ENCODE measurements at regions not wholly inside any gene's neighbourhood (a gene's known extent, or its start where the extent isn't known, plus 50 kb on each side); places are given as distances from the start of the nearest gene placed in this dataset.

DNA sequence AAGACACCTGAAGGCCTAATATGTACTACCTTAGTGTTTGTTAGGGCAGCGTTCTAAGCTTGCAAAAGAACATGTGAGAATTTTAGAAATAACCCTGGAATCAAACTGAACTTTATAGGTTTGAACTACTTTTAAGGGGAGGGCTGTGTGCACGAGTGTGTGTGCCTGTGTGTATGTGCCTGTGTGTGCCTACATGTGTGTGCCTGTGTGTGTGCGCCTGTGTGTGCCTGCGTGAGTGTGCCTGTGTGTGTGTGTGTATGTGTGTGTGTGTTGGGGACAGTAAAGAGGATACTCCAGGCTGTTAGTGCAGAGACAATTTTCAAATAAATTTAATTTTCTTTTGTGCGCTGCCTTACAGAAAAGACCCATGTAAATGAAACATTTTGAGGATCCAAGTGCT, 68.1 kb upstream of the WDR11 start:
- Histone ChIP-seq H3F3A (ENCODE audit: insufficient read depth, low read length) (no peaks in the 10 kb centered on the region), H3K27me3 (replicated peaks; ENCODE audit: insufficient read depth, low read length) (no peaks in the 10 kb centered on the region), H2AFZ (ENCODE audit: low read length) (no peak overlapping the region), H3K4me1 (ENCODE audit: low read length) (no peaks in the 10 kb centered on the region), H3K79me2 (ENCODE audit: low read length) (no peaks in the 10 kb centered on the region), H4K20me1 (ENCODE audit: insufficient read depth, low read length) (no peaks in the 10 kb centered on the region), H3K9ac (ENCODE audit: low read length) (no peak overlapping the region), H3K9me3 (replicated peaks; ENCODE audit: insufficient read depth, low read length) (no peaks in the 10 kb centered on the region), H3K4me2 (ENCODE audit: low read depth, low read length) (no peak overlapping the region), H3K4me3 (ENCODE audit: low read length) (no peak overlapping the region), H3K27ac (ENCODE audit: low read length) (no peak overlapping the region), H3K36me3 (replicated peaks; ENCODE audit: insufficient read depth, low read length) (no peaks in the 10 kb centered on the region), H3K9me2 (replicated peaks; ENCODE audit: insufficient read depth, low read length) (no peaks in the 10 kb centered on the region)
- TF ChIP-seq EZH2 (optimal IDR thresholded peaks at IDR 0.05; ENCODE audit: low read depth, low read length) (no peak), EZH2phosphoT487 (IDR thresholded peaks at IDR 0.05; ENCODE audit: low read length) (no peak)
- TF ChIP-seq, protein P1, sequence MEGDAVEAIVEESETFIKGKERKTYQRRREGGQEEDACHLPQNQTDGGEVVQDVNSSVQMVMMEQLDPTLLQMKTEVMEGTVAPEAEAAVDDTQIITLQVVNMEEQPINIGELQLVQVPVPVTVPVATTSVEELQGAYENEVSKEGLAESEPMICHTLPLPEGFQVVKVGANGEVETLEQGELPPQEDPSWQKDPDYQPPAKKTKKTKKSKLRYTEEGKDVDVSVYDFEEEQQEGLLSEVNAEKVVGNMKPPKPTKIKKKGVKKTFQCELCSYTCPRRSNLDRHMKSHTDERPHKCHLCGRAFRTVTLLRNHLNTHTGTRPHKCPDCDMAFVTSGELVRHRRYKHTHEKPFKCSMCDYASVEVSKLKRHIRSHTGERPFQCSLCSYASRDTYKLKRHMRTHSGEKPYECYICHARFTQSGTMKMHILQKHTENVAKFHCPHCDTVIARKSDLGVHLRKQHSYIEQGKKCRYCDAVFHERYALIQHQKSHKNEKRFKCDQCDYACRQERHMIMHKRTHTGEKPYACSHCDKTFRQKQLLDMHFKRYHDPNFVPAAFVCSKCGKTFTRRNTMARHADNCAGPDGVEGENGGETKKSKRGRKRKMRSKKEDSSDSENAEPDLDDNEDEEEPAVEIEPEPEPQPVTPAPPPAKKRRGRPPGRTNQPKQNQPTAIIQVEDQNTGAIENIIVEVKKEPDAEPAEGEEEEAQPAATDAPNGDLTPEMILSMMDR (IDR thresholded peaks at IDR 0.05; ENCODE audit: low read length), result no peak
- no peak for DNase-seq

DNA sequence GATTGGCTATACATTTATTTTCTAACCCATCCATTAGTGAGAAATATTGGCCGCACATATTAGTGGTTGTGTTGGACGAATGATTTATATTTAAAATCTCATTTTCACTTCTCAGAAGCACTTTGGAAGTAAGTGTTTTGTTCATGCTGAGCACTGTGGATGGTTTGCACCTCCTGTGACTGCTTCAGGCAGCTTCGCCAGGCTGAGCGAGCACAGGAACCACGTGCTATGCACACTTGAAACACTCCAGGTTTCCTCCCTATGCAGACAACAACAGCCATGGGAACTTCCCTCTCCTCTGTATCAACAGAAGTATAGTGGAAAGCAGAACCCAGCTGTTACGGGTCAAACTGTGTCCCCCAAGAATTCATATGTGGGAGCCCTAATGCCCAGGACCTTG, 67.3 kb upstream of the WDR11 start:
- Histone ChIP-seq H3K79me2 (ENCODE audit: low read length) (no peaks in the 10 kb centered on the region), H4K20me1 (ENCODE audit: insufficient read depth, low read length) (no peaks in the 10 kb centered on the region), H3F3A (ENCODE audit: insufficient read depth, low read length) (no peaks in the 10 kb centered on the region), H2AFZ (ENCODE audit: low read length) (no peak overlapping the region), H3K9ac (ENCODE audit: low read length) (no peak overlapping the region), H3K9me2 (replicated peaks; ENCODE audit: insufficient read depth, low read length) (no peaks in the 10 kb centered on the region), H3K9me3 (replicated peaks; ENCODE audit: insufficient read depth, low read length) (no peaks in the 10 kb centered on the region), H3K4me1 (ENCODE audit: low read length) (no peaks in the 10 kb centered on the region), H3K27me3 (replicated peaks; ENCODE audit: insufficient read depth, low read length) (no peaks in the 10 kb centered on the region), H3K4me3 (ENCODE audit: low read length) (no peak overlapping the region), H3K4me2 (ENCODE audit: low read depth, low read length) (no peak overlapping the region), H3K36me3 (replicated peaks; ENCODE audit: insufficient read depth, low read length) (no peaks in the 10 kb centered on the region), H3K27ac (ENCODE audit: low read length) (no peak overlapping the region)
- DNase-seq, result no peak
- TF ChIP-seq EZH2phosphoT487 (IDR thresholded peaks at IDR 0.05; ENCODE audit: low read length) (no peak), EZH2 (optimal IDR thresholded peaks at IDR 0.05; ENCODE audit: low read depth, low read length) (no peak)
- TF ChIP-seq, protein P1 (IDR thresholded peaks at IDR 0.05; ENCODE audit: low read length), result no peak

DNA sequence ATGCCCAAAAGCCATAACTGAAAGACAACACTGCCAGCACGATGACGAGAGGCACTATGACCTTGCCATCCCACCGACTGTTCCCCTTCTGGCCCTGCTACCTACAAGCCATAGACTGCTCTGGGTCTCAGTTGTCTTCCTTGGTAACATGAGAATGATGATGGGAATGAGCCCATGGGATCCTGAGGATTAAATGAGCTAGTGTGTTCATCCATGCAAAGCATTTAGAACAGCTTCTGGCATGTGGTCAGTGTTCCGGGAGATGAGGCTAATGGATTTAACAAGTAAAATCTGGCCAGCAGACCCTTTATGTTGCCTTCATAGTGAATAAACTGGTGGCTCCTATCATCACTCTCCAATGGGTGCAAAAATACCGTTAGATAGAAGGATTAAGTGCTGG, 62.4 kb upstream of the WDR11 start:
- Histone ChIP-seq H3K27ac (ENCODE audit: low read length) (no peak overlapping the region), H2AFZ (ENCODE audit: low read length) (no peak overlapping the region)
- no peak for TF ChIP-seq EZH2phosphoT487 (IDR thresholded peaks at IDR 0.05; ENCODE audit: low read length)
- TF ChIP-seq EZH2 (optimal IDR thresholded peaks at IDR 0.05; ENCODE audit: low read depth, low read length), result no peak
- TF ChIP-seq, protein P1 (IDR thresholded peaks at IDR 0.05; ENCODE audit: low read length), result no peak

More for the DNA sequence above, 62.4 kb upstream of the WDR11 start:
- no peak overlapping the region for H3K9ac ChIP-seq (ENCODE audit: low read length)
- no peaks in the 10 kb centered on the region for H3K27me3 ChIP-seq (replicated peaks; ENCODE audit: insufficient read depth, low read length)
- no peak overlapping the region for H3K4me2 ChIP-seq (ENCODE audit: low read depth, low read length)
- no peaks in the 10 kb centered on the region for H4K20me1 ChIP-seq (ENCODE audit: insufficient read depth, low read length)
- H3K4me1 ChIP-seq (ENCODE audit: low read length), result no peaks in the 10 kb centered on the region
- no peak for DNase-seq
- no peaks in the 10 kb centered on the region for H3K9me2 ChIP-seq (replicated peaks; ENCODE audit: insufficient read depth, low read length)
- no peak overlapping the region for H3K4me3 ChIP-seq (ENCODE audit: low read length)
- no peaks in the 10 kb centered on the region for H3K79me2 ChIP-seq (ENCODE audit: low read length)
- no peaks in the 10 kb centered on the region for H3F3A ChIP-seq (ENCODE audit: insufficient read depth, low read length)
- H3K9me3 ChIP-seq (replicated peaks; ENCODE audit: insufficient read depth, low read length), result no peaks in the 10 kb centered on the region
- H3K36me3 ChIP-seq (replicated peaks; ENCODE audit: insufficient read depth, low read length), result no peaks in the 10 kb centered on the region
